ENCODE measurements at regions not wholly inside any gene's neighbourhood (a gene's known extent, or its start where the extent isn't known, plus 50 kb on each side); places are given as distances from the start of the nearest gene placed in this dataset.
"Not testable (repeated sequence)": the region's sequence is repeated elsewhere in the genome, so short reads cannot be mapped to it uniquely, and the experiment has no call there.

GRCh38 chr2:219856602-219857001 lies 229.2 kb downstream of the SLC4A3 start:
- no CpG with 5 or more reads among the region's 3 CpGs for WGBS (ENCODE audit: insufficient coverage, insufficient read length)
- H3K27me3 ChIP-seq (ENCODE audit: control insufficient read depth, insufficient read depth, low read length): no peaks in the 10 kb centered on the region

GRCh38 chr2:219857751-219858150 lies 230.3 kb downstream of the SLC4A3 start:
- DNase-seq (ENCODE audit: low read depth, low spot score): no peak
- Histone ChIP-seq H3K27ac (ENCODE audit: low read length) (no peak overlapping the region), H3K4me3 (ENCODE audit: low read length) (no peak overlapping the region), H3K36me3 (ENCODE audit: control insufficient read depth, insufficient read depth, low read length) (no peaks in the 10 kb centered on the region), H3K27me3 (ENCODE audit: control insufficient read depth, insufficient read depth, low read length) (no peaks in the 10 kb centered on the region), H3K9me3 (ENCODE audit: control insufficient read depth, insufficient read depth, low read length) (no peaks in the 10 kb centered on the region), H3K4me1 (ENCODE audit: control insufficient read depth, insufficient read depth, low read length) (no peaks in the 10 kb centered on the region)
- WGBS (ENCODE audit: insufficient coverage, insufficient read length): no CpG with 5 or more reads among the region's 4 CpGs

More at GRCh38 chr2:219856602-219857001, 229.2 kb downstream of the SLC4A3 start:
- H3K9me3 ChIP-seq (ENCODE audit: control insufficient read depth, insufficient read depth, low read length): no peaks in the 10 kb centered on the region
- no peak overlapping the region for H3K27ac ChIP-seq (ENCODE audit: low read length)
- H3K4me1 ChIP-seq (ENCODE audit: control insufficient read depth, insufficient read depth, low read length): peaks cover 3% of the 10 kb centered on the region
- no peak for DNase-seq (ENCODE audit: low read depth, low spot score)
- no peak overlapping the region for H3K4me3 ChIP-seq (ENCODE audit: low read length)
- H3K36me3 ChIP-seq (ENCODE audit: control insufficient read depth, insufficient read depth, low read length): no peaks in the 10 kb centered on the region

- Histone ChIP-seq H3K36me3 (ENCODE audit: control insufficient read depth, insufficient read depth, low read length) (no peaks in the 10 kb centered on the region), H3K9me3 (ENCODE audit: control insufficient read depth, insufficient read depth, low read length) (no peaks in the 10 kb centered on the region), H3K27me3 (ENCODE audit: control insufficient read depth, insufficient read depth, low read length) (no peaks in the 10 kb centered on the region), H3K27ac (ENCODE audit: low read length) (no peak overlapping the region), H3K4me3 (ENCODE audit: low read length) (no peak overlapping the region), H3K4me1 (ENCODE audit: control insufficient read depth, insufficient read depth, low read length) (no peaks in the 10 kb centered on the region)
- no peak for DNase-seq (ENCODE audit: low read depth, low spot score)
- WGBS (ENCODE audit: insufficient coverage, insufficient read length): no CpG with 5 or more reads among the region's 3 CpGs
Observed at GRCh38 chr2:219861307-219861706, 233.9 kb downstream of the SLC4A3 start.

- Histone ChIP-seq H3K27ac (ENCODE audit: low read length) (no peak overlapping the region), H3K4me1 (ENCODE audit: control insufficient read depth, insufficient read depth, low read length) (no peaks in the 10 kb centered on the region)
Observed at GRCh38 chr2:219864154-219864553, 236.7 kb downstream of the SLC4A3 start.

GRCh38 chr2:219868635-219869034 lies 241.2 kb downstream of the SLC4A3 start:
- no CpG with 5 or more reads among the region's 2 CpGs for WGBS (ENCODE audit: insufficient coverage, insufficient read length)
- Histone ChIP-seq H3K9me3 (ENCODE audit: control insufficient read depth, insufficient read depth, low read length) (no peaks in the 10 kb centered on the region), H3K36me3 (ENCODE audit: control insufficient read depth, insufficient read depth, low read length) (no peaks in the 10 kb centered on the region), H3K4me3 (ENCODE audit: low read length) (no peak overlapping the region), H3K27me3 (ENCODE audit: control insufficient read depth, insufficient read depth, low read length) (no peaks in the 10 kb centered on the region), H3K27ac (ENCODE audit: low read length) (no peak overlapping the region), H3K4me1 (ENCODE audit: control insufficient read depth, insufficient read depth, low read length) (peaks cover 5% of the 10 kb centered on the region; the same call in 1 of the 2 replicates)
- DNase-seq (ENCODE audit: low read depth, low spot score): no peak

More at GRCh38 chr2:219864154-219864553, 236.7 kb downstream of the SLC4A3 start:
- no CpG with 5 or more reads among the region's 2 CpGs for WGBS (ENCODE audit: insufficient coverage, insufficient read length)
- Histone ChIP-seq H3K9me3 (ENCODE audit: control insufficient read depth, insufficient read depth, low read length) (no peaks in the 10 kb centered on the region), H3K36me3 (ENCODE audit: control insufficient read depth, insufficient read depth, low read length) (no peaks in the 10 kb centered on the region), H3K27me3 (ENCODE audit: control insufficient read depth, insufficient read depth, low read length) (no peaks in the 10 kb centered on the region), H3K4me3 (ENCODE audit: low read length) (no peak overlapping the region)
- DNase-seq (ENCODE audit: low read depth, low spot score): no peak

- Histone ChIP-seq H3K27me3 (ENCODE audit: control insufficient read depth, insufficient read depth, low read length) (no peaks in the 10 kb centered on the region), H3K36me3 (ENCODE audit: control insufficient read depth, insufficient read depth, low read length) (no peaks in the 10 kb centered on the region), H3K27ac (ENCODE audit: low read length) (no peak overlapping the region), H3K9me3 (ENCODE audit: control insufficient read depth, insufficient read depth, low read length) (no peaks in the 10 kb centered on the region), H3K4me1 (ENCODE audit: control insufficient read depth, insufficient read depth, low read length) (peaks cover 5% of the 10 kb centered on the region; the same call in 1 of the 2 replicates), H3K4me3 (ENCODE audit: low read length) (no peak overlapping the region)
- DNase-seq (ENCODE audit: low read depth, low spot score): no peak
- WGBS (ENCODE audit: insufficient coverage, insufficient read length): no CpG with 5 or more reads among the region's 3 CpGs
Observed at GRCh38 chr2:219870041-219870440, 242.6 kb downstream of the SLC4A3 start.

- no peak for DNase-seq (ENCODE audit: low read depth, low spot score)
- no CpG with 5 or more reads among the region's 8 CpGs for WGBS (ENCODE audit: insufficient coverage, insufficient read length)
- H3K9me3 ChIP-seq (ENCODE audit: control insufficient read depth, insufficient read depth, low read length): no peaks in the 10 kb centered on the region
- H3K36me3 ChIP-seq (ENCODE audit: control insufficient read depth, insufficient read depth, low read length): no peaks in the 10 kb centered on the region
- no peak overlapping the region for H3K4me3 ChIP-seq (ENCODE audit: low read length)
- H3K4me1 ChIP-seq (ENCODE audit: control insufficient read depth, insufficient read depth, low read length): peaks cover 5% of the 10 kb centered on the region; the same call in 1 of the 2 replicates
- no peak overlapping the region for H3K27ac ChIP-seq (ENCODE audit: low read length)
- H3K27me3 ChIP-seq (ENCODE audit: control insufficient read depth, insufficient read depth, low read length): no peaks in the 10 kb centered on the region
Observed at GRCh38 chr2:219871351-219871750, 243.9 kb downstream of the SLC4A3 start.

GRCh38 chr2:219875036-219875435 lies 247.6 kb downstream of the SLC4A3 start:
- no CpG with 5 or more reads among the region's 1 CpG for WGBS (ENCODE audit: insufficient coverage, insufficient read length)
- no peak for DNase-seq (ENCODE audit: low read depth, low spot score)
- Histone ChIP-seq H3K4me3 (ENCODE audit: low read length) (no peak overlapping the region), H3K4me1 (ENCODE audit: control insufficient read depth, insufficient read depth, low read length) (peaks cover 5% of the 10 kb centered on the region; the same call in 1 of the 2 replicates), H3K36me3 (ENCODE audit: control insufficient read depth, insufficient read depth, low read length) (no peaks in the 10 kb centered on the region), H3K27ac (ENCODE audit: low read length) (no peak overlapping the region), H3K27me3 (ENCODE audit: control insufficient read depth, insufficient read depth, low read length) (no peaks in the 10 kb centered on the region), H3K9me3 (ENCODE audit: control insufficient read depth, insufficient read depth, low read length) (no peaks in the 10 kb centered on the region)

- H3K36me3 ChIP-seq (ENCODE audit: control insufficient read depth, insufficient read depth, low read length); H3K9me3 ChIP-seq (ENCODE audit: control insufficient read depth, insufficient read depth, low read length); H3K4me3 ChIP-seq (ENCODE audit: low read length); H3K4me1 ChIP-seq (ENCODE audit: control insufficient read depth, insufficient read depth, low read length); H3K27ac ChIP-seq (ENCODE audit: low read length); DNase-seq (ENCODE audit: low read depth, low spot score); H3K27me3 ChIP-seq (ENCODE audit: control insufficient read depth, insufficient read depth, low read length): not testable (repeated sequence)
- WGBS (ENCODE audit: insufficient coverage, insufficient read length): no CpG with 5 or more reads among the region's 3 CpGs
Observed at GRCh38 chr2:219875986-219876385, 248.6 kb downstream of the SLC4A3 start.

GRCh38 chr2:219876931-219877330 lies 249.5 kb downstream of the SLC4A3 start:
- DNase-seq (ENCODE audit: low read depth, low spot score): no peak
- no peak overlapping the region for H3K27ac ChIP-seq (ENCODE audit: low read length)
- H3K4me1 ChIP-seq (ENCODE audit: control insufficient read depth, insufficient read depth, low read length): peaks cover 3% of the 10 kb centered on the region; the same call in 1 of the 2 replicates
- H3K27me3 ChIP-seq (ENCODE audit: control insufficient read depth, insufficient read depth, low read length): no peaks in the 10 kb centered on the region
- no peak overlapping the region for H3K4me3 ChIP-seq (ENCODE audit: low read length)
- no peaks in the 10 kb centered on the region for H3K36me3 ChIP-seq (ENCODE audit: control insufficient read depth, insufficient read depth, low read length)
- H3K9me3 ChIP-seq (ENCODE audit: control insufficient read depth, insufficient read depth, low read length): no peaks in the 10 kb centered on the region
- no CpG with 5 or more reads among the region's 4 CpGs for WGBS (ENCODE audit: insufficient coverage, insufficient read length)

- Histone ChIP-seq H3K4me1 (ENCODE audit: control insufficient read depth, insufficient read depth, low read length) (no peaks in the 10 kb centered on the region; the same call in 1 of the 2 replicates), H3K36me3 (ENCODE audit: control insufficient read depth, insufficient read depth, low read length) (no peaks in the 10 kb centered on the region), H3K27ac (ENCODE audit: low read length) (no peak overlapping the region), H3K9me3 (ENCODE audit: control insufficient read depth, insufficient read depth, low read length) (no peaks in the 10 kb centered on the region), H3K4me3 (ENCODE audit: low read length) (no peak overlapping the region), H3K27me3 (ENCODE audit: control insufficient read depth, insufficient read depth, low read length) (no peaks in the 10 kb centered on the region)
- no CpG with 5 or more reads among the region's 5 CpGs for WGBS (ENCODE audit: insufficient coverage, insufficient read length)
- DNase-seq (ENCODE audit: low read depth, low spot score): no peak
Observed at GRCh38 chr2:219877728-219878127, 250.3 kb downstream of the SLC4A3 start.
